GM21423 (cell line): ENCODE measurements at regions not wholly inside any gene's neighbourhood (a gene's known extent, or its start where the extent isn't known, plus 50 kb on each side); places are given as distances from the start of the nearest gene placed in this dataset.

Experiments
- ATAC-seq: cut with Tn5 transposase; IDR thresholded peaks from one replicate; pipeline ENCODE4 v1.9.1; 2021; ENCODE audit warnings: mild to moderate bottlenecking, moderate library complexity; ENCODE audit not compliant: unreplicated experiment

DNA sequence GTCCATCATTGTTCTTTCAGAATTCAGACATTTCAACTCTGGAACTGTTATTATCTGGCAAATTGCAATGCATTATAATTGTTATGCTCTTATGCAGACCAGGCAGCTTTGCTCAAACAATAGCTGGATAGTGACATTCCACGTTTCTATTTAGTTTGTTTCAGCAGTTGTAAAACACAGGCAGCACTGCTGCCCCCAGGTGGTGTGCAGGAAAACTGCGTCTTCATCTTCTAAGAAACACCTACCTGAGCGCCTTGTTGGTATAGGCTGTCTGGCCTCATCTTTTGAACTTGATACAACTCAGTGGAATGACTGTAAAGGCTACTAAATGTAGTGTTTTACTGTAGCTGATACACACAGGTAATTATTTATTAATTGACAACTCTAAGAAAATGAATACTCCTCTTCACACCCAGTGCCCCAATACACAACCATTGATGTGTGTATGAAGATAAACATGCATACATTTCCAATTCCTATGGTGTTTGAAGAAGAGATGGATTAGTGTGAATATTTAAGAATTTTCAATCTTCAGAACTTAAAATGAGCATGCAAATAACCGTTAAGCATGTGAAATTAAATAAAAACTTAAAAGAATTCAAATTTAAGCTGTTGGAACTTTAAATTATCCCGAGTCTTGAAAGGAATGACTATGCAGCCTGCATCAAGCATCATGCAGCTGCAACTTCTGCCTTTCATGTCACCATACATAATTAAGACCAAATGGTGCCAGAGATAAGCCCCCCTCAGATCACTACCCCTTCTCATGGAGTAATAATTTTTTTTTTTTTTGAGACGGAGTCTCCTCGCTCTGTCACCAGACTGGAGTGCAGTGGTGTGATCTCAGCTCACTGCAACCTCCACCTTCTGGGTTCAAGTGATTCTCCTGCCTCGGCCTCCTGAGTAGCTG lies 85.6 kb downstream of the CD8B2 start:
- no peak for ATAC-seq

DNA sequence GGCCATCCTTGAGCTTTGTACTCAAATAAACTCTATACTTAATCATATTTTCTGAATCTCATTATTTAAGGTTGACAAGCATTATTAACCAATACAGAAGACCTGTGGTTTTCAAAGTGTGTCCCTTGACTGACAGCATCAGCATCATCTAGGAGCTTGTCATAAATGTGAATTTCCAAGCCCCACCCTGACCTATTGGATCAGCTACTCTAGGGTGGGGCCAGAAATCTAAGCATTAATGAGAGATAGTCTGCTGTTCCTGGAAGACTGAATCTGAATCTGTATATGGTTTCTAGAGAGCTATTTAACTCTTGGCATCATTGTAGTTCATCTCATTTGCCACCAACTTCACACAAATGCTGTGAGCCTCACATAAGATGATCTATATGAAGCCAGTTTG lies 86.6 kb downstream of the CD8B2 start:
- no peak for ATAC-seq

DNA sequence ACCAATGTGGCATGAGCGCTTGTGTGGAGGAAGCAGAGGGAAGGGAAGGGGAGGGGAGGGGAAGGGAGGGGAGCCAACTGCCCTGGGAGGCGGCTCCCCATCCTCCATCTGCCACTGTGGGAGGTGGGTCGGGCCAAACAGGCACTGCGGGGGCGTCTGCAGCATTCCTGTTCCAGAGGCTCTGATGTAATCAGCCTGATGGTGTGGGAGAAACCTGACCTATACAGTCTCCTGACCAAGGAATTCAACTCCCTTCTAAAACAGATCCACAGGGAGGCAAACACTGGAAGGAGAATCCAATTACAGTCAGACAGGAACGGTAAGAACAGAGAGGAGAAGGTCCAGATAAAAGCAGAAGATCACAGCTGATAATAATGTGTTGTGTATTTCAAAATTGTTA lies 88.8 kb downstream of the CD8B2 start:
- ATAC-seq = no peak

DNA sequence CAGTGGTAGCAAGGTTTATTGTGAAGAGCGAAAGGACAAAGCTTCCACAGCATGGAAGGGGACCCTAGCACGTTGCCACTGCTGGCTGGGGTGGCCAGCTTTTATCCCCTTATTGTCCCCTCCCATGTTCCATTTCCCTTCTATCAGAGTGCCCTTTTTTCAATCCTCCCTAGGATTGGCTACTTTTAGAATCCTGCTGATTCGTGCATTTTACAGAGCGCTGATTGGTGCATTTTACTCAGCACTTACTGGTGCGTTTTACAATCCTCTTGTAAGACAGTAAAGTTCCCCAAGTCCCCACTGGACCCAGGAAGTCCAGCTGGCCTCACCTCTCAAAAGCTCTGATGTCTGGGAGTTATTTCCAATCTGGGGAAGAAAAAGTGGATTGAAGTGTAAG lies 90.1 kb downstream of the CD8B2 start:
- no peak for ATAC-seq

DNA sequence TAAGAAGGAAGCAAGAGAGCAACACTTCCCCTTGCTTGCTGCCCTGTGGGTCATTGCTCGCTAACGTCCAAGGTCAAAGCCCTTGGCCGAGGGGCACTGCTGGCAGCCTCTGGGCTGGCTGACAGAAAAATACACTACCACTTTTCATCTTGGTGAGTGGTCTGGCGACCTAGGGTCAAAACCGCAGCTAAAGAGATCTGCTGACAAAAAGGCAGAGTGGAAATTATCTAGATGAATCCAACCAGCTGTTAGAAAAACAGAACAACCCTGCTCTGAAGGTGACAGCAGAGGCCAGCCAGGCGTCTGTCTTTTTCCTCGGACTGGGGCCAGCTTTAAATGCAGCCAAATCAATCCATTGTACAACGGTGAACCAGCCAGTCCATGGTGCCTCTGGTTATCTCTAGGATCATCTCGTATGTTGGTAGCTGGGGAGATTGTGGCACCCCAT lies 92.6 kb downstream of the CD8B2 start:
- ATAC-seq = no peak

DNA sequence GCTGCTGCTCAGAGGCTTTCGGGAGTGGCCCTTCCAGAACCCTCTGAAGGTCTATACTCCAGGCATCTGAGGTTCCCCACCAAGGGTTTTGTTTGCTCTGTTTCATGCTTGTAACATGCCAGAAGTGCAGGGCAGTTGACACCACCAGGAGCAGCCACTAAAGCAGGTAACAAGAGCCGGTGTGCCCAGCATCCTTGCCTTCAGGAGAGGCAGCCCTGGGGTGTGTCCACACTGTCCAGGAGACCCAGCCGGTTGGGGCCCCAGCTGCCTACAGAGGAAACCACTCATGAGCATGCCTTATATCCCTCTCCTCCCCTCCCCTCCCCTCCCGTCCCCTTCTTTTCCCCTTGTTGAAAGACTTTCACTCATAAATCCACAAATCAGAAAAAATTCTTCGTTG lies 93.1 kb downstream of the CD8B2 start:
- ATAC-seq = no peak

DNA sequence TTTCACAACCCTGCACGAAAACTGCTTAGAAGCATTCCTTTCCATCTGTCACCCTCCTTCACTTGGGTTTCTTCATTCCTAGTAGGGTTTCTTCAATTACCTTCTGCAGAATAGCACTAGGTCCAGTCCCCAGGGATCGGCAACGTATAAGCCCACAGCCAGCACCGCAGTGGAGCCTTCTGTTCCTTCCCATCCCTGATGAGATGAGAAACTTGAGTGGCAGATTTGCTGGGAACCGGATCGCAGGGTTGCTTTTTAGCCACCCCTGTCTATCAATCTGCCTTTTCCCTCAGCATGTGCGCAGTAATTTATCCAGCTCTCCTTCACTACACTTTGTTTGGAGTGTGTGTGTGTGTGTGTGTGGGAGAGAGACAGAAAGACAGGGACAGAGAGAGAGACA lies 94.2 kb downstream of the CD8B2 start:
- no peak for ATAC-seq

DNA sequence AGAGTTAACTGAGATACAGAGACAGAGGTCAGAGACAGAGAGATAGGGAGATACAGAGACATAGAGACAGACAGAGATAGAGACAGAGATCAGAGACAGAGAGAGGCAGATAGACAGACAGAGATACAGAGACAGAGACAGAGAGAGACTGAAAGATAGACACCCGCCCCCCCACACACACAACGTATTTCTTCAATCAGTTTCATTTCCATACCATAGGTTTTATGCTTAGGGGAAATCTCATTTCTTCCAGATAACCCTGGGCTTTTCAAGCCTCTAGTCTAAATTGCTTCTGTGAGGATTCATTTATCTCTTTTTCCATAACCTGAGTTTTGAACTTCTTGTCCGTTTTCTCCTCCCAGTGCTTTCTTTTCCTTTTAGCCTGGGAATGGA lies 94.6 kb downstream of the CD8B2 start:
- ATAC-seq = no peak

DNA sequence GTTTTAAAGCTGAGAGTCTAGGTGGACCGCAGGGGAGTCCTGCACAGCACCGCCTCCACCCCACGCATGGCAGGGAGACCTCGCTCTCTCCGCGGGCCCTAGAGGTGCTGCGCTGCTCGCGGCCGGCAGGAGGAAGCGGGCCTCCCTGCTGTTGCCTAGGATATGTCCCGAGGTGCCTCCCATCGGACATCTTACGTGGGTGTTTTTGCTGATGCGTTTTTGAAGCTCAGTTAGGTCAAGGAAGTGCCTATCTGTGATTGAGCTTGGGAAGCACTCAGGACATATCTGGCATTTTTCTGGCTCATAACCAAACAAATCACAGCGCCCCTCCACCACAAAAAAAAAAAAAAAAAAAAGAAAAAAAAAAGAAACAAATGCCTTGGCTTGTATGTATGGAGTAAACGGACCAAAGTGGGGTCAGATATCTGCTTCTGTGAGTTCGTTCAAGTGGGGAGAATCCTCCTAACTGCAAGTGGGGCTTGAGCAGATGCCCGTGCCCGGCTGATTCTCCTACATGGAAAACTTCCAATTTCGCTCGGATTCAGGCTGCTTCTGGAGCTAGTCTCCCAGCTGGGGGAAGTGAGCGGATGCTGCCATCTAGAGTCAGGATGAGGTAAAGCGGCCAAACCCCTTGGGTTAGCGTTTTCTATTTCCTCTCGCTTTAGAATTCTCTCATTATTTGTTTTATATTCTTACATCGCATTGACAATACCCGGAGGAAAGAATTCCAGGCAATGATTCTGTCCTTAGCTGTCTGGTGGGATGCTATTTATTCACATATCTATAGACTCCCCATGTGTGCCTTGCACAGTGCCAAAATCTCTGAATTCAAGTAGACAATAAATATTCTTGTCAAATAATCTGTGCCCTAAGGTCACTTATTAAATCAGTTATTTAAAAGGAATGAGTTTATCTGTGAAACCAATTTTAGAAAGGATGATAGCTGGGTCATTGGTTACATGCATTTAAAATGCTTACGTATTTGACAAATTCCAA lies 95.3 kb downstream of the CD8B2 start:
- peak; percentile 66 for ATAC-seq

DNA sequence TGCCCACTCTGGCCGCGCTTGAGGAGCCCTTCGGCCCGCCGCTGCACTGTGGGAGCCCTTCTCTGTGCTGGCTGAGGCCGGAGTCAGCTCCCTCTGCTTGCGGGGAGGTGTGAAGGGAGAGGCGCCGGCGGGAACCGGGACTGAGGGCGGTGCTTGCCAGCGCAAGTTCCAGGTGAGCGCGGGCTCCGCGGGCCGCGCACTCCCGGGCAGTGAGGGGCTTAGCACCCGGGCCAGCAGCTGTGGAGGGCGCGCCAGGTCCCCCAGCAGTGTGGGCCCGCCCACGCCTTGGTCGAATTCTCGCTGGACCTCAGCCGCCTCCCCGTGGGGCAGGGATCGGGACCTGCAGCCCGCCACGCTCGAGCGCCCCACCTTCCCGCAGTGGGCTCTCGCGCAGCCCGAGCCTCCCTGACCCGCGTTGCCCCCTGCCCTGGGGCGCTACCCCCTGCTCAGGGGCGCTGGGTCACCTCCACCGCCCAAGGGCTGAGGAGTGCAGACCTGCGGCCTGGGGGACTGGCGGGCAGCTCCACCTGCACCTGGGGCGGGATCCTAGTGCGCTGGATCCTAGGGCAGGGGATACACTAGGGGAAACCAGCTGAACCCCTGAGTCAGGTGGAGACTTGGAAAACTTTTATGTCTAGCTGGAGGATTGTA lies 97.3 kb downstream of the CD8B2 start:
- ATAC-seq = no peak

DNA sequence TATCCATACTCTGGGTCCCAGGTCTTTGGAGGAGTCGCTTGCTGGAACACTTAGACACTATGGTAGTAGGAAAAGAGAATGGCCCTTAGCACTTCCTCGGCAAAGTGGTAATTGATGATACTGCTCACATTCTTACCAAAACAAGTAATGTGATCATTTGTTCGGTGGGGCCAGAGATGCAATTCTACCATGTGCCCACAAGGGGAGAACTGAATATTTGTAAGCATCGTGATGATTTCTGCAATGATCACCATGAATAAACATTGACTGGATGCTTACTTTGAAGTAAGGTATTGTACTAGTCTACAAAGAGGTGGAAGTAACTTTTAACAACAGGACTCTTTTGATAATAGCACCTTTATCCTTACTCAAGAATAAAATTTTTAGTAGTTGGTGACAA lies 109.7 kb downstream of the CD8B2 start:
- ATAC-seq = no peak

DNA sequence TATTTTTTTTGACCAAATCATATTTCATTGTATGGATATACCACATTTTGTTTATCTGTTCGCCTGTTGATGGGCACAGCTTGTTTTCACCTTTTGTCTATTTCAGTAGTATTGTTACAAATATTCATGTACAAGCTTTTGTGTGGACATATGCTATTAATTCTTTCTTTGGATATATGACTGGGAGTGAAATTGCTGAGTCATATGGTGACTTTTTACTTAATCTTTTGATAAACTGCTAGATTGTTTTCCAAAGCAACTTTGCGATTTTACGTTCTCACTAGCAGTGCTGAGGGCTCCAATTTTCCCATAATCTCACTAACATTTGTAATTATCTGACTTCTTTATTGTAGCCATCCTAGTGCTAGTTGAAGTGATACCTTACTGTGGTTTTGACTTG lies 112.4 kb downstream of the CD8B2 start:
- no peak for ATAC-seq

DNA sequence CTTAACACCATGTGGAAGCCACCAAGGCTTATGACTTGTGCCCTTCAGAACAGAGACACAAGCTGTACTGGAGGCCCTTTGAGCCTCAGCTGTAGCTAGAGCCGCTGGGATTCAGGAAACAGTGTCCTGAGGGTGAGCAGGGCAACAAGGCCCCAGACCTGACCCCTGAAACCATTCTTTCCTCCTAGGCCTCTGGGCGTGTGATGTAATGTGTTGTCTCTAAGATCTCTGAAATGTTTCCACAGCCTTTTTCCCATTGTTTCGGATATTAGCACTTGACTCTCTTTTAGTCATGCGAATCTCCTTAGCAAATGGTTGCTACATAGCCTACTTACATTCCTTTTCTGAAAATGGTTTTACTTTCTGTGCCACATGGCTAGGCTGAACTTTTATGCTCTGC lies 114.9 kb downstream of the CD8B2 start:
- ATAC-seq = no peak

DNA sequence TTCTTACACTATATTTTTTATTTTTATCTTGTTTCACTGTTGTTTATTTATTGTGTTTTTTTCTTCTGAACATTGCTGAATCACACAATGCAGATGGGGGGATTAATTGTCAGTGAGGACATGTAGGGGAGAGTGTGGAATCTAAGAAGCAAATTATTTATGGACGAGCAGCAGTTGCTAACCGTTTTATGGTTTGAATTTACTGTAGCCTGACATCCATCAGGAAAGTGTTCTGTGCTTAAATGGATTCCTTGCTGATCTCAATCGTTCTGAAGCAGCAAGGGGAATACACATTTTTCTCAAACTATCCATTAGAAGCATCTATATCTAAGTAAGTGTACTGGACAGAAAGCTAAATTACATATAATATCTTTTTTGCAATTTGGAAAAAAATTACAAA lies 119.5 kb downstream of the CD8B2 start:
- ATAC-seq = no peak

DNA sequence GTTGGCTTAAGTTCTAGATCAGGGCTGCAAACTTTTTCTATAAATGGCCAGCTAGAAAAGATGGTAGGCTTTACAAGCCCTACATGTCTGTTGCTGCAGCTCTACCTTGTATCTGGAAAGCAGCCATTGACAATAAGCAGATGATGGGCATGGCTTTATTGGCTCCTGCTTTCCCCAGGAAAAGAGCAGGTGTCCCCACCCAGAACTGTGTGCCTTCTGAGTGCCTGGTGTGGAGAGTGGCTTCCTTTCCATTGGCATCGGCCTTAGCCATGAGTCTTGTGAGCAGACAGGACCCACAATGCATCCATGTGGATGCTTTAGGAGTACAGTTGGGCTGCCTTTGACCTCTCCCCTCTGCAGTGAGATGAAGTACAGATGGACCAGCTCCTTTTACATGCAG lies 120.2 kb downstream of the CD8B2 start:
- ATAC-seq = no peak

DNA sequence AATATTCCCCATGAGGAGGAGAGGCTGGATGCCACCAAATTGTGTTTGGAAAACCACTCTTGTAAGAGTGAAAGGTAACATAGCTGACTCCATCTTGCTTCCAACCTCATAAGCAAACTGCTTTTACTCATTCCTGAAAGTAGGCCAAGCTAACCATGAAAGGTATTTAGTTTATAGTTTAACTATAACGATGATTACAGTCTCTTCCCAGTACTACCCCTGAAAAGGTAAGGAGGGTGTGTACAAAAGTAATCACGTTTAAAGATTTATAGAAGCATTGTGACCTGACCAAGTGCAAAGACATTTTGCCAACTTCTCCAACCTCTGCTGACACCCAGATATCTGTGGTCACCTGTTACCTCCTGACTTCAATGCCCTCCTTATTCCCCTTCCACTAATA lies 122.6 kb downstream of the CD8B2 start:
- no peak for ATAC-seq

DNA sequence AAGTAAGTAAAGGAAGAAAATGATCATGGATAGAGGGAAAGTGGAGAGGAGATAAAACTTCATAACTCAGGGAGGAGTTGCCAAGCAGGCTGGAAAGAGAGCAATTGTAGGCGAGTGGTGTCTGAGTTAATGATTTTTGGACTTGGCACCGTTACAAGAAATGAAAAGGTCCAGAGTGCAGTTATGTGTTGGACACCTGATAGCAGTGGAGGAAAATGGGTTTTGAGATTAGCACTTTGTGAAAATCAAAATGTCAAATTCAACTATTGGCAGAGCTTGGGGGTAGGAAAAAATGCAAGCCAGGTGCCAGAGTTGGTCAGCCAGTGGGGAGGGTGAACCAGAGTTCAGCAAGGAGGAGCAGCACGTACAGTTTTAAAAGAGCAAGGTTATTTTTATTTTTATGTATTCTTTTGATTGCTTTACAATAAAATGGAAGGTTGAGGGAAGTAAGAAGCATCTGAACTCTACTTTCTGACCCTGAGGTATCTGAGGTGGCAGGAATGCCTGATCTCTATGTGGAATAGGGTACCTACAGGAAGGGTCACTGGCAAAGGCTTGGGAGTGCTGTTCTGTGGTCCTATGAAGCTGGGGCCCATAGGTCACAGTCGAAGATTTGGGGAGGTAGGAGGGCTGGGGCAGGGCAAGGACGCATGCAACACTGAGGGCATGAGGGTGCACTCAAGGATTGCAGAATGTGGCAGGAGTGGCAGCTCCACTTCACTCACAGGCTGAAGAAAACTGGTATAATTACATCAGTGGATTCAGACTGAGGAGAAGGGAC lies 127.5 kb downstream of the CD8B2 start:
- no peak for ATAC-seq

DNA sequence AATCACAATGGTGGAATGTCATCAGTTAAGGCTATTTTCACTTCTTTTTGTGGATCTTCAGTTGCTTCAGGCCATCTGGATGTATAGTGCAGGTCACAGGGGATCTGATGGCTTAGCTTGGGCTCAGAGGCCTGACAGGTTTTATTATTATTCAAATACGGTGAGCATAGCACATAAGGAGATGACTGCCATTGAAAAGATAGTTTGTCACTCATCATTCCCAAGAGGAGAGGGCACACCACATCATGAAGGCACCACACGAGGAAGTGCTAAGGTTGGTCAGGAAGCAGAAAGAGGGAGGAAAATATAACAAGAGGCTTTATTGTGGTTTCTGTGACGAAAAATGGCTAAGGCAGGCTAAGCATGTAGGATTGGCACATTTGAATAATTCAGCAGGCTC lies 131.4 kb downstream of the CD8B2 start:
- ATAC-seq = no peak

DNA sequence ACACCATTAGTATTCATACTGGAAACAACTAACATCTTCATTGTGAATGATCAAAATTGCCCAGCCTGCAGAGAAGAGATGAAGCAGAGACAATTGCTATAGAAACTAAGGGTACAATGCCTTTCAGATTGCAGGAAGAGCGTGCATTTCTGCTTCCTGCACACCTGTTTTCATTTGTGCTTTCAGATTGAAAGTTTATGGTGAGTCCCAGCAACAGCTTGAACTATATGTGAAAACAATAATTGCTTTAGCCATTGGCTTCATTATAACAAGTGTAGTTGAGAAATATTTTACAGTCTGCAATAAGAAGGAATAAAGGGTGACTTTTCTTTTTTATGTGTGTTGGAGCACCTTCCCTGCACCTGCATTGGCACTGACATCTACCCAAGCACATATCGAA lies 136.3 kb downstream of the CD8B2 start:
- ATAC-seq = no peak

DNA sequence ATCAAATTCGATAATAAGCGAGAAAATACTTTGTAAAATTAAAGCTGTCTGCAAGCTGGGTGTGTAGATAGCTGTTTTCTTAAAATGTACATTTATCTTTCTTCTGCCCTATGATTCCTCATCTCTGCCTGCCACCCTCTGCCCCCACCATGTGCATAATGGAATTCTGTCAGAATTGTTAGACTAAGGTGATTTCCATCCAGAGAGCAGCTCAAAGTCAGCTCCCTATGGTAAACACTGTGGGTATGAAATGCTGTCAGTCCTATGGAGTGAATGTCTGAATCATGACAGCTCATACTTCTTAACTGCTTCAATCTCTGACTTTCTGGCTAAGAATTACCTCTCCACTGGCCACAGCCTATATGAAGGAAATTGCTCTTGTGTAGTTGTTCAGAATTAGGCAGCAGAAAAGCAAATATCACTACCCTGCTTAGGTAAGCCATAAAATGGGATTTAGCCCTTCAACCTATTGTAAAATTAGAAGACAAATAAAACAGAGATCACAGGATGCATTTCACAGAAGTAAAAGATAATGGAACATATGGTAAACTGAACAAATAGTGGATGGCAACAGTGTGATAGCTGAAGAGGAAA lies 137.7 kb downstream of the CD8B2 start:
- no peak for ATAC-seq
